Osteocyte (in vitro differentiated cells): ENCODE measurements at regions not wholly inside any gene's neighbourhood (a gene's known extent, or its start where the extent isn't known, plus 50 kb on each side); places are given as distances from the start of the nearest gene placed in this dataset.

Source experiments
- DNase-seq: peaks from one replicate; pipeline ENCODE4 v3.0.0; 2021; ENCODE audit warnings: mixed read lengths; ENCODE audit not compliant: unreplicated experiment; ENCODE audit errors: extremely low spot score
- H3K27ac Mint-ChIP-seq: one replicate; pipeline ENCODE4 v1.8.0; 2021; ENCODE audit warnings: mild to moderate bottlenecking, mixed read lengths; ENCODE audit not compliant: unreplicated experiment
- H3K27me3 Mint-ChIP-seq: one replicate; pipeline ENCODE4 v1.8.0; 2021; ENCODE audit warnings: mixed read lengths; ENCODE audit not compliant: unreplicated experiment
- H3K36me3 Mint-ChIP-seq: one replicate; pipeline ENCODE4 v1.8.0; 2021; ENCODE audit warnings: mixed read lengths; ENCODE audit not compliant: unreplicated experiment
- H3K4me1 Mint-ChIP-seq: one replicate; pipeline ENCODE4 v1.8.0; 2021; ENCODE audit warnings: mixed read lengths; ENCODE audit not compliant: unreplicated experiment
- H3K4me3 Mint-ChIP-seq: one replicate; pipeline ENCODE4 v1.8.0; 2021; ENCODE audit warnings: mild to moderate bottlenecking, moderate library complexity, mixed read lengths; ENCODE audit not compliant: unreplicated experiment
- H3K9me3 Mint-ChIP-seq: one replicate; pipeline ENCODE4 v1.8.0; 2021; ENCODE audit warnings: mixed read lengths; ENCODE audit not compliant: unreplicated experiment
- TF ChIP-seq, protein P1 (sequence below): fragments of 200-600 bp; sonication (generic); IDR thresholded peaks from 2 replicates; pipeline ENCODE4 v1.5.0; 2021; ENCODE audit warnings: antibody characterized with exemption, mild to moderate bottlenecking, moderate library complexity

DNA sequence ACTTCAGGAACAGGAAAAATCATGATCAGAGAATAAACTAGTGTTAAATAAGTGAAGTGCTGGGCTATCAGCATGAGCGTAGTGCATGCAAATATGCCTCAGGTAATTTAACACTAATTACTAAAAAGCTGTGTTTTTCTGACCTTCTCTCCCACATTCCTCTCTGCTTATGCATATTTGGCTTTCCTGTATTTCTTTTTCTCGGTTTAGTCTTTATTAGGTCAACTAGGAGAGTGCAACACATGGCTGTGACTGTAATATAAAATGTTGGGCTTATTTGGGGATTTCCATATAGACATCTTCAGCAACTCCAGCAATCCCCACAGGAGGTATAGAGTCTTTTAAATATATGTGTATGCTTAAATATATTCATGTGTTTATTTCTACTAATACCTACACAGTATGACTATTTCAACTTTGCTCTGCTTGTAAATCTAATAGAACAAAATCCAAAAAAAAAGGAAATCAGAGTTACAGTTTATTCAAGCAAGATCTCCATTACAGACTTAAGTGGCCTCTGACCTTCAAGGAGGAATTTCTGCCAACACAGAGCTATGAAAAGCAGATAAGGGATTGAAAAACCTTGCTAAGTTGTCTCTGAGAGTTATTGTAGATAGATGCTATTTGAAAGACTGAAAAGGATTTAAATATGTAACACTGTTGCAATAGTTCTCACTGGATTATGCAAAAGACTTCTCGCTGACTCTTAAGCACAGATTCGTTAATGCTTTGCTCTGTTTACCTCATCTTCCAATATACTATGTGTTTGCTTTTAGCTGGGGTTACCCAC lies 359.5 kb upstream of the RGPD4 start:
- TF ChIP-seq, protein P1, sequence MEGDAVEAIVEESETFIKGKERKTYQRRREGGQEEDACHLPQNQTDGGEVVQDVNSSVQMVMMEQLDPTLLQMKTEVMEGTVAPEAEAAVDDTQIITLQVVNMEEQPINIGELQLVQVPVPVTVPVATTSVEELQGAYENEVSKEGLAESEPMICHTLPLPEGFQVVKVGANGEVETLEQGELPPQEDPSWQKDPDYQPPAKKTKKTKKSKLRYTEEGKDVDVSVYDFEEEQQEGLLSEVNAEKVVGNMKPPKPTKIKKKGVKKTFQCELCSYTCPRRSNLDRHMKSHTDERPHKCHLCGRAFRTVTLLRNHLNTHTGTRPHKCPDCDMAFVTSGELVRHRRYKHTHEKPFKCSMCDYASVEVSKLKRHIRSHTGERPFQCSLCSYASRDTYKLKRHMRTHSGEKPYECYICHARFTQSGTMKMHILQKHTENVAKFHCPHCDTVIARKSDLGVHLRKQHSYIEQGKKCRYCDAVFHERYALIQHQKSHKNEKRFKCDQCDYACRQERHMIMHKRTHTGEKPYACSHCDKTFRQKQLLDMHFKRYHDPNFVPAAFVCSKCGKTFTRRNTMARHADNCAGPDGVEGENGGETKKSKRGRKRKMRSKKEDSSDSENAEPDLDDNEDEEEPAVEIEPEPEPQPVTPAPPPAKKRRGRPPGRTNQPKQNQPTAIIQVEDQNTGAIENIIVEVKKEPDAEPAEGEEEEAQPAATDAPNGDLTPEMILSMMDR = no peak
- Mint-ChIP-seq H3K36me3 (no peaks in the 10 kb centered on the region), H3K4me3 (no peak overlapping the region), H3K4me1 (peaks cover 17% of the 10 kb centered on the region), H3K27me3 (peaks cover 16% of the 10 kb centered on the region), H3K9me3 (peaks cover 10% of the 10 kb centered on the region), H3K27ac (no peak overlapping the region)
- DNase-seq = no peak

DNA sequence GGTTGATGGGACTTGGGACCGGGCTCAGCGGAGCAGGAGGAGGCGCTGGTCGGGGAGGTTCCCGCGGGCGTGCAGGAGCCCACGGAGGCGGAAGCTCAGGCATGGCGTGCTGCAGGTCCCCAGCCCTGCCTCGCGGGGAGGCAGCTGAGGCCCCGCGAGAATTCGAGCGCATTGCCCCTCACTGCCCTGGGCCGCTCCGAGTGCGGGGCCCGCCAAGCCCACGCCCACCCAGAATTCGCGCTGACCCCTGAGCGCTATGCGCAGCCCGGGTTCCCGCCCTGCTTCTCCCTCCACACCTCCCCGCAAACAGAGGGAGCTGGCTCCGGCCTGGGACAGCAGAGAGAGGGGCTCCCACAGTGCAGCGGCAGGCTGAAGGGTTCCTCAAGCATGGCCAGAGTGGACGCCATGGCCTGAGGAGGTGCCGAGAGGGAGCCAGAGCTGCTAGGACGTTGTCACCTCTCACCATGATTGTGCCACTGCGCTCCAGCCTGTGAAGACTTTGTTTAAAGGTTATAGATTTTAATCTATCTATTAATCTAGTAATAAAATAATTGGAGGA lies 357.2 kb upstream of the RGPD4 start:
- Mint-ChIP-seq H3K4me1 (peaks cover 17% of the 10 kb centered on the region), H3K36me3 (no peaks in the 10 kb centered on the region), H3K27me3 (peaks cover 14% of the 10 kb centered on the region), H3K9me3 (peaks cover 8% of the 10 kb centered on the region), H3K4me3 (no peak overlapping the region), H3K27ac (no peak overlapping the region)
- no peak for DNase-seq
- TF ChIP-seq, protein P1 = no peak

DNA sequence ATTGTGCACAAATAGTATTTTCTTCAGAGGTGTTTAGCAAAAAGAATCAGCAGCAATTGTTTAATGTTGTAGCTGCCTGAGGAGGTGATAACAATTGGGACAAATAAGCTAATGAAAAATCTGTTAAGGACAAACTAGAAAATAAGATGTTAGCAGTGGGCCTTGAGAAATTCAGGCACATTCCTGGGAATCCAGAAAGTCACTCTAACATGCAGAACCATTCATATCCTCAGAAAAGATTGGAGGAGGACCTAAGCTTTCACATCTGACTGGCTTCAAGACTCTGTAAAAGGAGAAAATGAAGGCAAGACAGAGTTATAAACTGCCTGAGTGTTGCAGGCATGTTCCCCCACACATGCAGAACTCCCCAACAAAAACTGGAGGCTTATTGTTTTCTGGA lies 353.5 kb upstream of the RGPD4 start:
- H3K27me3 Mint-ChIP-seq = peaks cover 18% of the 10 kb centered on the region
- no peak overlapping the region for H3K4me3 Mint-ChIP-seq
- no peak for DNase-seq
- no peaks in the 10 kb centered on the region for H3K4me1 Mint-ChIP-seq
- TF ChIP-seq, protein P1 = no peak
- no peak overlapping the region for H3K27ac Mint-ChIP-seq
- peaks cover 2% of the 10 kb centered on the region for H3K36me3 Mint-ChIP-seq
- H3K9me3 Mint-ChIP-seq = peaks cover 18% of the 10 kb centered on the region

DNA sequence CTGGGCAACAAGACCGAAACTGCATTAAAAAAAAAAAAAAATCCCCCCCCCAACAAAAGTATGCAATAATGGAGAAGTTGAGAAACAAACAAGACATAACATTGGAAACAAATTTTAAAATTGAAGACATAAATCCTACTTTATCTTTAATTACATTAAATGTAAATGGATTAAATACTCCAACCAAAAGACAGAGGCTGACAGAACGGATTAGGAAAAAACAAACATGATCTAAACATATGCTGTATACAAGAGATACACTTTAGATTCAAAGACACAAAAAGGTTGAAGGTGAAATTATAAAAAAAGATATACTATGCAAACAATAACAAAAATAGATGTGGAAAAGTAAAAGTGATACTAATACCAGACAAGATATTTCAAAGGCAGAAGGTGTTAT lies 350.8 kb upstream of the RGPD4 start:
- Mint-ChIP-seq H3K9me3 (peaks cover 18% of the 10 kb centered on the region), H3K27ac (no peak overlapping the region), H3K4me3 (no peak overlapping the region), H3K4me1 (no peaks in the 10 kb centered on the region), H3K36me3 (peaks cover 2% of the 10 kb centered on the region), H3K27me3 (peaks cover 16% of the 10 kb centered on the region)
- no peak for DNase-seq
- TF ChIP-seq, protein P1 = no peak

DNA sequence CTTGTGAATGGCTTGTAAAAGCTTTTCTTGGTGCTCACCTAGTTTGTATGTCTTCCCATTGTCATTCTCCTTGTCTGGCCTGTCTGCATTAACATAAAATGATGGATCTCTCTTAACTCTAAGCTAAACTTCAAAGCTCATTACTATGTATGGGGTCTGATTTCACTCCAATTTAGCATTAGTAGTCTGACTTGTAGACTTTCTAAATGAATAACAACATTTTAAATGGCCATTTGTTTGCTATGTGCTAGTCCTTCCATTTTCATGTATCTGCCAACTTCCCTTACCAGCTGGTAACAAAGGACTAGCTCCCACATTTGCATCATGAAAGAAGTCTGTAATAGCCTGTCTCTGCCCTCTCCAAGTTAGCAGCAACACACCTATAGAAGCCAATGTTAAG lies 324.2 kb upstream of the RGPD4 start:
- Mint-ChIP-seq H3K4me3 (no peak overlapping the region), H3K27ac (no peak overlapping the region), H3K9me3 (peaks cover 6% of the 10 kb centered on the region), H3K36me3 (no peaks in the 10 kb centered on the region), H3K4me1 (no peaks in the 10 kb centered on the region), H3K27me3 (peaks cover 11% of the 10 kb centered on the region)
- TF ChIP-seq, protein P1 = no peak
- no peak for DNase-seq
